ENCODE measurements at regions not wholly inside any gene's neighbourhood (a gene's known extent, or its start where the extent isn't known, plus 50 kb on each side); places are given as distances from the start of the nearest gene placed in this dataset.

- no peaks in the 10 kb centered on the region for H3K79me2 ChIP-seq (ENCODE audit: insufficient read depth)
- CTCF ChIA-PET = no interaction called here
Observed at GRCh38 chr13:69591437-69591836, 516.2 kb upstream of the ATXN8OS start.

More at GRCh38 chr13:69591437-69591836, 516.2 kb upstream of the ATXN8OS start:
- H3K9me2 ChIP-seq = no peaks in the 10 kb centered on the region
- no peaks in the 10 kb centered on the region for H3K36me3 ChIP-seq (replicated peaks in 1 of 2; ENCODE audit: control insufficient read depth in 1 of 2, insufficient read depth in 2 of 2, low read length in 1 of 2)
- H3K27ac ChIP-seq (ENCODE audit: low read depth in 2 of 2, low read length in 1 of 2) = no peak overlapping the region
- H3K4me1 ChIP-seq (ENCODE audit: control insufficient read depth in 1 of 2, insufficient read depth in 2 of 2, low read depth in 1 of 2, low read length in 1 of 2) = no peaks in the 10 kb centered on the region; a peak in 2 of 4 replicates
- H3K4me2 ChIP-seq = no peak overlapping the region
- no peaks in the 10 kb centered on the region for H3K27me3 ChIP-seq (ENCODE audit: insufficient read depth)
- H3K4me3 ChIP-seq (ENCODE audit: low read depth in 2 of 2, low read length in 1 of 2) = no peak overlapping the region
- WGBS (ENCODE audit: low lambda C conversion rate) = 35% methylated on average over 2 of the region's 2 CpGs
- H3F3A ChIP-seq (replicated peaks; ENCODE audit: insufficient read depth) = no peaks in the 10 kb centered on the region
- POLR2A ChIA-PET = no interaction called here
- no peaks in the 10 kb centered on the region for H3K9me3 ChIP-seq
- no peak overlapping the region for H2AFZ ChIP-seq (ENCODE audit: low read depth)
- no peaks in the 10 kb centered on the region for H4K20me1 ChIP-seq (ENCODE audit: insufficient read depth)
- no peak for TF ChIP-seq FOXM1 (IDR thresholded peaks at IDR 0.05; ENCODE audit: low read depth)
- TF ChIP-seq RAD21 (IDR thresholded peaks at IDR 0.05; ENCODE audit: low read length) = no peak
- TF ChIP-seq TEAD4 (IDR thresholded peaks at IDR 0.05; ENCODE audit: borderline replicate concordance, insufficient read depth) = no peak
- TF ChIP-seq RCOR1 (IDR thresholded peaks at IDR 0.05; ENCODE audit: low read length) = no peak
- TF ChIP-seq FOXJ3 (CRISPR knock-in tag; IDR thresholded peaks at IDR 0.05) = no peak
- no peak for TF ChIP-seq YY1 (IDR thresholded peaks at IDR 0.05; ENCODE audit: low read depth)
- no peak for TF ChIP-seq PBX3 (IDR thresholded peaks at IDR 0.05)
- TF ChIP-seq GATA2 (CRISPR knock-in tag; IDR thresholded peaks at IDR 0.05) = no peak
- TF ChIP-seq GABPA (IDR thresholded peaks at IDR 0.05; ENCODE audit: low read depth) = no peak
- TF ChIP-seq SMC3 (IDR thresholded peaks at IDR 0.05; ENCODE audit: low read depth, low read length) = no peak
- no peak for TF ChIP-seq TCF12 (IDR thresholded peaks at IDR 0.05)
- no peak for TF ChIP-seq JUND (IDR thresholded peaks at IDR 0.05)
- TF ChIP-seq CTCF (IDR thresholded peaks at IDR 0.05) = no peak
- TF ChIP-seq ZBTB33 (IDR thresholded peaks at IDR 0.05; ENCODE audit: borderline replicate concordance, low read depth) = no peak
- no peak for TF ChIP-seq NFIC (IDR thresholded peaks at IDR 0.05; ENCODE audit: borderline replicate concordance)
- no peak for TF ChIP-seq FOSL2 (IDR thresholded peaks at IDR 0.05; ENCODE audit: borderline replicate concordance, low read depth)
- DNase-seq = no peak
- H3K9ac ChIP-seq = no peak overlapping the region

Measured in SK-N-SH (cell line).